ENCODE measurements at regions not wholly inside any gene's neighbourhood (a gene's known extent, or its start where the extent isn't known, plus 50 kb on each side); places are given as distances from the start of the nearest gene placed in this dataset.

DNA sequence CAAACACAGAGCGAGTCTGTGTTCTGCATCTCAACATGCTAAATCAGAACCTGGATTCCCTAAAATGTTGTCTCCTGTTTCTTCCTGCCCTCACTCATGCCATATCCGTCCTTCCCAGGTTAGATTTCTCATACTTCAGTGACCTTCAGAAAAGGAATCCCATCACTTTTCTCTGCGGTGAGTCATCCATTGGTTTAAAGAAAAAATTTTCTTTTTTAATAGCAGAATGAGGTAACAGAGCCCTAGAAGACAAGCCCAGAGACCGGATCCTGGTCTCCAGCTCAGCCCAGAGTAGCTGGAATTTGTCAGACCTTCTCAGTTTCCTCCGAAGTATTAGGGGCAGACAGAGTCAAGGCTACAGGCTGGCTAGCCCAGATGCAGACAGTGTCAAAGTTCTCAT, 143.2 kb upstream of the DMRT1 start:
- H3K4me1 Mint-ChIP-seq, result peaks cover 4% of the 10 kb centered on the region
- H3K36me3 Mint-ChIP-seq (ENCODE audit: low read depth), result no peaks in the 10 kb centered on the region
- DNase-seq, result no peak
- no peak for ATAC-seq
- no peak overlapping the region for H3K4me3 Mint-ChIP-seq
- ChIA-PET CTCF (interaction anchor here (1.3 kb wide), 1 partner anchor 13 kb away, joined by 3 read pairs; no protein-coding TSS in a partner anchor), POLR2A (no interaction called here)
- no peaks in the 10 kb centered on the region for H3K9me3 Mint-ChIP-seq (ENCODE audit: low read depth)
- no peak overlapping the region for H3K27ac Mint-ChIP-seq
- H3K27me3 Mint-ChIP-seq, result no peaks in the 10 kb centered on the region
- intact Hi-C loops (cut with DNase I, micrococcal nuclease), result no loop called here

DNA sequence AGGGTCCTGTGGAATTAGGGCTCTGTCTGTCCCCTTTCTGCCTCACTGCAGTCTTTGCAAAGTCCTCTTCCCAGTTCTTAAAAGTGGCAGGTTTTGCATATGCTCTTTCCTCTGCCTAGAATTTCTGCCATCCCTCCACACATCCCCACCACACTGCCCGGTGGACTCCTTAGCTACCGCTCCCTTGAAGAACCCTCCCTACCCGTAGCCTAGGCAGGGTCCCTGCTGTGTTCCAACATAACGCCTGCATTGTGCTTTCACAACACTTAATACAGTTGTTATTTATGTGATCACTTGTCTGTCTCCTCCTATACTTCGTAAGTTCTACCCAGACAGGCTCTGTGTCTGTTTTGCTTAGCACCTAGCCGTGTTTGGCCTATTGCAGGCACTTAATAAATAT, 142.5 kb upstream of the DMRT1 start:
- ChIA-PET CTCF (no interaction called here), POLR2A (no interaction called here)
- Mint-ChIP-seq H3K9me3 (ENCODE audit: low read depth) (no peaks in the 10 kb centered on the region), H3K27me3 (no peaks in the 10 kb centered on the region), H3K4me1 (no peaks in the 10 kb centered on the region), H3K4me3 (no peak overlapping the region), H3K27ac (no peak overlapping the region), H3K36me3 (ENCODE audit: low read depth) (no peaks in the 10 kb centered on the region)
- ATAC-seq, result no peak
- intact Hi-C loops (cut with DNase I, micrococcal nuclease), result no loop called here
- DNase-seq, result no peak

DNA sequence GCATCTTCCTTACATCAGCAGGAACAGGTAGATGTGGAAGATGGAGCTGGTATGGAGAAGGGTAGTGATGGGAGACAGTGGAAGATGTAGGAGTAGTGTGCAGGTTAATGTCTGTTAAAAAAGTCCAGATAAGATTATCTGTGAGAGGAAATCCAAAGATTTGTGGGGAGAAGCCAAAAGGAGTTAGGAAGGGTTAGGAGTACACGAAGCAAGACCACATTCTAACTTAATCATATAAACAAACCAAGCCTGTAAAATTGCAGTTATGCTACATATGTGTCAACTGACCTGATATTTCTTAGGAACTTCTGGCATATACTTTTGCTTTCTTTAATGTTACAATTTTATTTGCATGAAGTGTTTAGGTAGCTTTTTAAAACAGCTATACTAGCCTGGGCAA, 142.1 kb upstream of the DMRT1 start:
- Mint-ChIP-seq H3K27me3 (no peaks in the 10 kb centered on the region), H3K36me3 (ENCODE audit: low read depth) (no peaks in the 10 kb centered on the region), H3K4me1 (no peaks in the 10 kb centered on the region), H3K9me3 (ENCODE audit: low read depth) (no peaks in the 10 kb centered on the region), H3K27ac (no peak overlapping the region), H3K4me3 (no peak overlapping the region)
- POLR2A ChIA-PET, result no interaction called here
- no peak for DNase-seq
- ATAC-seq, result no peak
- CTCF ChIA-PET, result interaction anchor here (1.8 kb wide), 1 partner anchor 18 kb away, joined by 5 read pairs; no protein-coding TSS in a partner anchor
- intact Hi-C loops (cut with DNase I, micrococcal nuclease), result no loop called here

DNA sequence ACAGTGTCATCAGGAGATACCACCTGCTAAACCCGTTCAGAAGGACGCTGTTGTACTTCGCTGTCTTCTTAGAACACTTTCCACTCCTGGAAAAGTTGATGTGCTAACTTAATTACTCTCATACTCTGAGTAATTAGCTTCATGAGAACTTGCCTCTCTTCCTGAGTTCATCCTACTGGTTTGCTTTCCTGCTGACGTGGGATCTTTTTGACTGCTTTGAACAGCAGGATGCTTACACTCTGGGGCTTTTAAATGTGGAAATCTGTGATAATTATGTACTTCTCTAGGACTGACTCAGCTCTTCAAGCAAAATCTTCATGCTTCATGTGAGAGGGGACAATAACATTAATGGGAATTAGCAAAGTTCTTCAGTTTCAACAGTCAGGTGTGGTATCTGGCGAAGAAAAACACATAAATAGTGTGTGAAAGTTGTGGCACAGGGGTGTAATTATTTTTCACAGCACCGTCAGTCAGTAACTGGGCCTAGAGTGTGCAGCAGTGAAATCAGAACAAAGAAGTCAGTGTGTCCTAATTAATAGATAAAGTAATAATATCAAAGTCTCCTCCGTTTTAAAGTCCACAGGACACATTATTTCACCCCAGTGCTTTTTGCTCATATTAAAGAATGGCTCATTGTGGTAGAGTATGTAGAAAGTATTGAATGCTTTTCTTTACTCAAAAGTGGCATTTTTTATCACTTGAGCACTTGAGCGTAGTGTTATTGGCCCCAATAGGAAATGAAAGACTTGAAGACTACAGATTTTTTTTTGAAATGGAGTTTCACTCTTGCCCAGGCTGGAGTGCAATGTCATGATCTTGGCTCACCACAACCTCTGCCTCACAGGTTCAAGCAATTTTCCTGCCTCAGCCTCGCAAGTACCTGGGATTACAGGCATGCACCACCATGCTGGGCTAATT, 140.9 kb upstream of the DMRT1 start:
- intact Hi-C loops (cut with DNase I, micrococcal nuclease), result loop anchor here in 1 of 2 experiments (10.0 kb wide), 1 partner anchor 86 kb away; no protein-coding TSS in a partner anchor
- ATAC-seq, result peak; percentile 55

DNA sequence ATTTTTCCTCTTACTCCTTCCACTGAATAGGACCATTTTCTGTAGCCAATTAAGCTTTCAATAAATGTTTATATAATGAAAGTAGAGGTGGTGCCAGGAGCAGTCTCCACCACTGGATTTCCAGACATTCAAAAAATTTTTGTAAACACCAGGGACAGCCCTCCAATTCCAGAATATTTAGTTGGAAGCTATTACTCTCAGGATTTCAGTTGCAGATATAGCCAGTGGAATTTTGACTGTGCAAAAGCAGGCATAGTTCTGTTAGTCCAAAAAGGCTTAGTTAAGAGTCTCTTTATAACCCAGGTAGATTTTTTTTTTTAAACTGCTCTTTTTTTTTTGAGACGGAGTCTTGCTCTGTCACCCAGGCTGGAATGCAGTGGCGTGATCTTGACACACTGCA, 138.1 kb upstream of the DMRT1 start:
- POLR2A ChIA-PET, result no interaction called here
- H3K9me3 Mint-ChIP-seq (ENCODE audit: low read depth), result no peaks in the 10 kb centered on the region
- DNase-seq (no peak), ATAC-seq (no peak)
- H3K4me3 Mint-ChIP-seq, result no peak overlapping the region
- intact Hi-C loops (cut with DNase I, micrococcal nuclease), result loop anchor here in 1 of 2 experiments (10.0 kb wide), 1 partner anchor 89 kb away; no protein-coding TSS in a partner anchor
- no peaks in the 10 kb centered on the region for H3K36me3 Mint-ChIP-seq (ENCODE audit: low read depth)
- H3K27ac Mint-ChIP-seq, result no peak overlapping the region
- CTCF ChIA-PET, result no interaction called here
- H3K27me3 Mint-ChIP-seq, result peaks cover 14% of the 10 kb centered on the region
- H3K4me1 Mint-ChIP-seq, result peaks cover 9% of the 10 kb centered on the region

More for the DNA sequence above, 140.9 kb upstream of the DMRT1 start:
- Mint-ChIP-seq H3K27me3 (no peaks in the 10 kb centered on the region), H3K4me3 (no peak overlapping the region), H3K27ac (no peak overlapping the region), H3K36me3 (ENCODE audit: low read depth) (no peaks in the 10 kb centered on the region), H3K4me1 (no peaks in the 10 kb centered on the region), H3K9me3 (ENCODE audit: low read depth) (no peaks in the 10 kb centered on the region)
- no peak for DNase-seq
- CTCF ChIA-PET, result interaction anchor here (1.8 kb wide), 1 partner anchor 19 kb away, joined by 5 read pairs; no protein-coding TSS in a partner anchor
- POLR2A ChIA-PET, result no interaction called here

DNA sequence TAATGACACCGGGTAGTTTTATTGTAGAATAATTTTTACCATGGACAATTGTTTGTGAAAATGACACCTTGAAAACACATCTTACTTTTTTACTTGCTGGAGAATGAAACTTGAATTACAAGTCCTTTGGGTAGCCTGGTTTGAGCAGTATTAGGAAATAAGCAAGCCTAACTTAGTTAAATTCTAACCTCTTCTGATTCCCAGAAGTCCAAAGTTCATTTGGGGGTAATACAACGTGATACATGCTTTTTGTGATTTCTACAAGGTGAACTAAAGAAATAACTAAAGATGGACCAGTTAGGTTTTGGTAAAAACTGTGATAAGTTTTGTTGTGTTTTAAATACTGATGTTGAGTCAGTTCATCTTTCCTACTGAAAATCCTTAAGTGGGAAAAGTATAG, 135.4 kb upstream of the DMRT1 start:
- ChIA-PET CTCF (no interaction called here), POLR2A (no interaction called here)
- Mint-ChIP-seq H3K27me3 (peaks cover 25% of the 10 kb centered on the region), H3K36me3 (ENCODE audit: low read depth) (peaks cover 3% of the 10 kb centered on the region), H3K9me3 (ENCODE audit: low read depth) (no peaks in the 10 kb centered on the region), H3K4me1 (peaks cover 9% of the 10 kb centered on the region), H3K27ac (no peak overlapping the region), H3K4me3 (peak overlapping the region; percentile 69)
- DNase-seq, result no peak
- no peak for ATAC-seq
- intact Hi-C loops (cut with DNase I, micrococcal nuclease), result loop anchor here in 1 of 2 experiments (10.0 kb wide), 1 partner anchor 91 kb away; no protein-coding TSS in a partner anchor

DNA sequence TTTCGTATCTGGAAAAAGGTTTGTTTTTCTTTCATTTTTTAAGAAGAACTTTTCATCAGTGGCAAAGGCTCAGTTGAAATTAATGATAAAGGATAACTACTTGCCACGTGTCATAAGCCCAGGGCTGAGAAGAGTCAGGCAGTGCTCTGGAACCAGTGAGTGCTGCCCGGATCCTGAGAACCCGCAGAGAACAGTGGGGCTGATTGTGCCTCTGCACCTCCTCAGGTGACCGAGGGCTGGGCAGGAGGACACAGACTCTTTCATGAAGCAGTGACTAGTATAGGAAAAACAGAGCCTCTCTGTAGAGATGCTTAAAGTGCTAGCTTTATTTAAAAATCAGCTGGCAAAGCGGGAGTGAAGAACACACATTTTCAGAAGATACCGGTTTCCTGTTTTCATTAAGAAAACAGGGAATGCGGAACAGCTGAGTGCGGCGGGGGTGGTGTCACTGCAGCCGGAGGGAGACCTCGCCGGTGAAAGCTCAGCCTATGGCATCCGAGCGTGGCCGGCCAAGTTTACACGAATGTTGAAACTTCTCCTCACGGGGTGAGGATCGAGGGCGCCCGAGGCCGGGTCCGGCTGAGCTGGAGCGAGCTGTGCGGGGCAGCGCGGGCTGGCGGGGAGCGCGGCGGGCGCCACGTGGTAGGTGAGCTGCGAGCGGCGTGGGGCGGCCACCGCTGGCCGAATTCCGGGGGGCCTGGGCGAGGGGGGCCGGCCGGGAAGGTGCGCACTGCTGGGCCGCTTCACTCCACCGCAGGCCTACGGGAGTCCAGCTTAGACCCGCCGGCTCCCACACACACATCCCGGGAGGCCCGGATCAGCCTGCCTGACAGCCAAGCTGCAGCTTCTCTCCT, 134.7 kb upstream of the DMRT1 start:
- intact Hi-C loops (cut with DNase I, micrococcal nuclease), result loop anchor here in 1 of 2 experiments (10.0 kb wide), 1 partner anchor 92 kb away; no protein-coding TSS in a partner anchor
- Mint-ChIP-seq H3K4me3 (peak overlapping the region; percentile 69), H3K27ac (peak overlapping the region; percentile 27), H3K27me3 (peaks cover 25% of the 10 kb centered on the region), H3K9me3 (ENCODE audit: low read depth) (no peaks in the 10 kb centered on the region), H3K36me3 (ENCODE audit: low read depth) (peaks cover 3% of the 10 kb centered on the region), H3K4me1 (peaks cover 9% of the 10 kb centered on the region)
- ATAC-seq, result peak; percentile 81
- peak; percentile 43 for DNase-seq
- CTCF ChIA-PET, result interaction anchor here (0.5 kb wide), 1 partner anchor 67 kb away, joined by 3 read pairs; no protein-coding TSS in a partner anchor
- POLR2A ChIA-PET, result no interaction called here

DNA sequence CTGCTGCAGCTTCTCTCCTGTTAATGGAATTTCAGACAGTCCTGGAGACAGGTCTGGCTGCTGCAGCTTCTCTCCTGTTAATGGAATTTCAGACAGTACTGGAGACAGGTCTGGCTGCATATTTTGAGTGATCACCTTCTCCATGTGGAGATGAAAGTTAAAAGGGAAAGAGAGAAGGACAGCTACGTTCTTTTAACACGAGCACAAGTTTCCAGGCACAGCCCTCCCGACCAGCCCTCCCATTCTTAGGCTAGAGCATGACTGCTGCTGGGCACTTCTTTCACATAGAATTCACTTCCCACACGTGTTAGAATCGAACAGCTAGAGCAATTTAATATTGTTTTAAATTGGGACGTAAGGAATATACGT, 133.3 kb upstream of the DMRT1 start:
- H3K27me3 Mint-ChIP-seq, result peaks cover 25% of the 10 kb centered on the region
- H3K36me3 Mint-ChIP-seq (ENCODE audit: low read depth), result peaks cover 3% of the 10 kb centered on the region
- no peak overlapping the region for H3K27ac Mint-ChIP-seq
- POLR2A ChIA-PET, result no interaction called here
- intact Hi-C loops (cut with DNase I, micrococcal nuclease), result loop anchor here in 1 of 2 experiments (10.0 kb wide), 1 partner anchor 93 kb away; no protein-coding TSS in a partner anchor
- no peaks in the 10 kb centered on the region for H3K9me3 Mint-ChIP-seq (ENCODE audit: low read depth)
- DNase-seq (no peak), ATAC-seq (no peak)
- no peak overlapping the region for H3K4me3 Mint-ChIP-seq
- CTCF ChIA-PET, result no interaction called here
- peaks cover 9% of the 10 kb centered on the region for H3K4me1 Mint-ChIP-seq

DNA sequence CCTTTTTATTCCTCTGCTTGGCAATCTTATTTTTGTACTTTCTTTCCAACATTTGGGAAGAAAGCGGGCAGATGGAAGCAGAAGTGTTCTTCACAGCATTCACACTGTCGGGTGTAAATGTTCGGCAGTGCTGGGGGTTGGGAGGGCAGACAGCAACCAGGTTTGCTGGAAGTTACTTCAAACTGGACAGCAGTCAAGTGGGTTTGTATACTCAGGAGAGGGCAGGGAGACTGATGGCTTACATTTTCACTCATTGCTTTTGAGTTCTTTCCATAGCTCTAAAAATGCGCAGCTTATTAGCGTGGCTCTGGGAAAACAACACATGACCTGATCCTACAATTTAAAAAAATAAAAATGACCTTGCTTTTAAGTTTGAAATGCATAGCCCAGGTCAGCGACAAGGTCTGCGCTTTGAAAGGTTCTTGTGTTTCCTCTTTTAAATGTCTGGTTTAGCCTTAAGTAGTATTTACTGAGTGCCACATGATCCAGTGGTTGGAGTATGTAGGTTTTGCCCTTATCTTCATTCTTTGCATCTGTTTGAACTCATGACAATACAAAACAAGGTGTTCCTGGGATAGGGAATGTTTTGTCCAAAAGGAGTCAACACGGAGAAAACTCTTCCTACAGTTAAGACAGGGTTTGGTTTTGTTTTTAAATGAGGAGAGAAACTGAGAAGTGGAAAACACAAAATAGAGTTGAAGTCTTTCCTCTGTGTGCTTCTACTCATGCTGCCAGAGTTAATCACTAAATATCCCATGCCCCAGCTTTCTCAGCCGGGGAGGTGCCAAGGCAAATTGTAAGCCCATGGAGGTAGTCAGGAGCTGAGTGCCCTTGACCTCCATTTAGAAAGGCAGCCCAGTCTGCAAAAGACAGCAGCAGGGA, 132.7 kb upstream of the DMRT1 start:
- no peaks in the 10 kb centered on the region for H3K9me3 Mint-ChIP-seq (ENCODE audit: low read depth)
- no peak overlapping the region for H3K4me3 Mint-ChIP-seq
- peaks cover 3% of the 10 kb centered on the region for H3K36me3 Mint-ChIP-seq (ENCODE audit: low read depth)
- H3K4me1 Mint-ChIP-seq, result peaks cover 9% of the 10 kb centered on the region
- ChIA-PET POLR2A (no interaction called here), CTCF (no interaction called here)
- ATAC-seq (no peak), DNase-seq (no peak)
- intact Hi-C loops (cut with DNase I, micrococcal nuclease), result loop anchor here in 1 of 2 experiments (10.0 kb wide), 1 partner anchor 94 kb away; no protein-coding TSS in a partner anchor
- no peak overlapping the region for H3K27ac Mint-ChIP-seq
- peaks cover 25% of the 10 kb centered on the region for H3K27me3 Mint-ChIP-seq

DNA sequence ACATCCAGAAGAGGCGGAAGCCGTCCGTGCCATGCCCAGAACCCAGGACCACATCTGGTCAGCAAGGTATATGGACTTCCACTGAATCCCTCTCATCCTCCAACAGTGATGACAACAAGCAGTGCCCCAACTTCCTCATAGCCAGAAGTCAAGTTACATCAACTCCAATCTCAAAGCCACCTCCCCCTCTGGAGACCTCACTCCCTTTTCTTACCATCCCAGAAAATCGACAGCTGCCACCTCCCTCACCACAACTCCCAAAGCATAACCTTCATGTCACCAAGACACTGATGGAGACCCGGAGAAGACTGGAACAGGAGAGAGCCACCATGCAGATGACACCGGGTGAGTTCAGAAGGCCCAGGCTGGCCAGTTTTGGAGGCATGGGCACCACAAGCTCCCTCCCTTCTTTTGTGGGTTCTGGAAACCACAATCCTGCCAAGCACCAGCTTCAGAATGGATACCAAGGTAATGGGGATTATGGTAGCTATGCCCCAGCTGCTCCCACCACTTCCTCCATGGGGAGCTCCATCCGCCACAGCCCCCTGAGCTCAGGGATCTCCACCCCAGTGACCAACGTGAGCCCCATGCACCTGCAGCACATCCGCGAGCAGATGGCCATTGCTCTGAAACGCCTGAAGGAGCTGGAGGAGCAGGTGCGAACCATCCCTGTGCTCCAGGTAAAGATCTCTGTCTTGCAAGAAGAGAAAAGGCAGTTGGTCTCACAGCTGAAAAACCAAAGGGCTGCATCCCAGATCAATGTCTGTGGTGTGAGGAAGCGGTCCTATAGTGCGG, 130.3 kb upstream of the DMRT1 start:
- intact Hi-C loops (cut with DNase I, micrococcal nuclease), result no loop called here
- Mint-ChIP-seq H3K36me3 (ENCODE audit: low read depth) (peaks cover 3% of the 10 kb centered on the region), H3K4me3 (no peak overlapping the region), H3K27me3 (peaks cover 21% of the 10 kb centered on the region), H3K27ac (no peak overlapping the region), H3K9me3 (ENCODE audit: low read depth) (no peaks in the 10 kb centered on the region), H3K4me1 (peaks cover 7% of the 10 kb centered on the region)
- ChIA-PET POLR2A (interaction anchor here (0.6 kb wide), 1 partner anchor 37 kb away, joined by 3 read pairs; no protein-coding TSS in a partner anchor), CTCF (interaction anchor here (0.5 to 1.3 kb wide), 2 partner anchors 13 to 40 kb away, joined by 3 read pairs; no protein-coding TSS in a partner anchor)
- no peak for DNase-seq
- ATAC-seq, result no peak

Measured in activated CD4-positive, alpha-beta T cell treated with anti-CD3 and anti-CD28 coated beads for 36 hours (primary cell).